Choroid plexus epithelial cell (primary cell): ENCODE measurements at regions not wholly inside any gene's neighbourhood (a gene's known extent, or its start where the extent isn't known, plus 50 kb on each side); places are given as distances from the start of the nearest gene placed in this dataset.

Source experiments
- DNase-seq: peaks from one replicate; pipeline ENCODE4 v3.0.0-alpha.2; 2010; ENCODE audit warnings: low read depth
- H3K4me3 ChIP-seq: 2 replicates; pipeline ENCODE4 v1.5.1; 2011; ENCODE audit warnings: low read depth, mild to moderate bottlenecking, control low read depth, low read length, moderate library complexity
- CTCF ChIP-seq: conservative IDR thresholded peaks from 2 replicates; pipeline ENCODE4 v1.5.1; 2011; ENCODE audit warnings: low read depth, mild to moderate bottlenecking, control low read depth, inconsistent platforms, low read length, moderate library complexity

- TF ChIP-seq CTCF: no peak
- DNase-seq: no peak
- H3K4me3 ChIP-seq: no peak overlapping the region
These were observed 107.4 kb upstream of the ADGRL2 start for GRCh38 chr1:81693316-81693715.

- TF ChIP-seq CTCF: no peak
- DNase-seq: peak; percentile 48
- no peak overlapping the region for H3K4me3 ChIP-seq
These were observed 109.9 kb upstream of the ADGRL2 start for GRCh38 chr1:81690676-81691453.

GRCh38 chr1:81689531-81689941, 111.2 kb upstream of the ADGRL2 start:
- peak; percentile 79 for DNase-seq
- H3K4me3 ChIP-seq: no peak overlapping the region
- no peak for TF ChIP-seq CTCF

- peak; percentile 71 for DNase-seq
- H3K4me3 ChIP-seq: no peak overlapping the region
- no peak for TF ChIP-seq CTCF
These were observed 118.2 kb upstream of the ADGRL2 start for GRCh38 chr1:81682490-81682889.

GRCh38 chr1:81681601-81682266, 119.0 kb upstream of the ADGRL2 start:
- peak; percentile 54 for DNase-seq
- H3K4me3 ChIP-seq: no peak overlapping the region
- no peak for TF ChIP-seq CTCF

GRCh38 chr1:81681114-81681513, 119.6 kb upstream of the ADGRL2 start:
- DNase-seq: no peak
- no peak for TF ChIP-seq CTCF
- H3K4me3 ChIP-seq: no peak overlapping the region
